NCI-H226 (cell line): ENCODE measurements at regions not wholly inside any gene's neighbourhood (a gene's known extent, or its start where the extent isn't known, plus 50 kb on each side); places are given as distances from the start of the nearest gene placed in this dataset.
A peak's percentile ranks its signal among the peaks of the same experiment; 100 is the strongest.
"Not testable (repeated sequence)": the region's sequence is repeated elsewhere in the genome, so short reads cannot be mapped to it uniquely, and the experiment has no call there.

Experiments used
- DNase-seq: peaks from one replicate; pipeline ENCODE4 v3.0.0-alpha.2; 2015

- no peak for DNase-seq
Measured at GRCh38 chrX:41005445-41005992, 79.7 kb upstream of the USP9X start.

DNA sequence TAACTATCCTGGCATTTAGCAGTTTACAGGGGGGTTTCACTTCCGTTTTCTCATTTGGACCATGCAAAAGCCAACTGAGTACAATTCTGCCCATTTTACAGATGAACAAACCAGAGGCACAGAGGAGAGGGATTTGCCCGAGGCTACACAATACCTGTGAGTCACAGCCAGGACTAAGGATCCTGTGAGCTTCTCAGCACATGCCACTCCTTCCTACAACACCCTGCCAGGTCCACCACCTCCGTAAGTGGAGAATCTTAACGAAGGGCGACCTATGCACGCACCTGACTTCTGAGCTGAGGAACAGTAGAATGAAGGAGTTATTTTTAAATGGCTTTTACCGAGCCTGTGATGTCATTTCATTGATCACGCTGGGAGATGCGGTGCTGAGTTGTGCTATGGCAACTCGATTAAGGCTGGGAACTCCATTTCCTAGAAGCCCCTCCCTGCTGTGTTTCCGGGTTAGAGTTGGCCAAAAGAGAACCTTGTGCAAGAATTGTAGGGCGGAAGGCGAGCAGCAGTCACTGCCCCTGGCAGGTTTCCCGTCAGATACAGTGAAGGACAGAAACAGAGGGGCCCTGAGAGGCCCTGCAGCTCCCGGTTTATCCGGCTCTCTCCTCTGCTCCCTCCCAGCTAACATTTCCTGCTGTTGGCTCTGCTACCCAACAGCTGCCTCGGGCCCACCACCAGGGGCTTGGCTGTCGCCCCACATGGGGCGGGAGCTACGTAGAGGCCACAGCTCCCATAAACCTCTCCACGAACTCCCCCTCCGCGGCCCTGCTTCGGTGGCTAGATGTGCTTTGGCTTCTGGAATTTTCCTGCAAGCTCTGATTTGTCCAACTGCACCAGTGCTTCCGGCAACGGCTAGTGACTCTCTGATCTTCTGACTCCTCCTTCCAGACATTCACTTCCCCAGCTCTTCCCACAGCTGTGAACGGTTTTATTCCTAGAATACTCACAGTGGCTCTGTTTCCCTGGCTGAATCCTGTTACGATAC is 75.1 kb upstream of the USP9X start:
- peak; percentile 77 for DNase-seq

- peak; percentile 33 for DNase-seq
Measured at GRCh38 chrX:41014776-41015360, 70.4 kb upstream of the USP9X start.

- DNase-seq: not testable (repeated sequence)
Measured at GRCh38 chrX:41017785-41018184, 67.5 kb upstream of the USP9X start.

DNA sequence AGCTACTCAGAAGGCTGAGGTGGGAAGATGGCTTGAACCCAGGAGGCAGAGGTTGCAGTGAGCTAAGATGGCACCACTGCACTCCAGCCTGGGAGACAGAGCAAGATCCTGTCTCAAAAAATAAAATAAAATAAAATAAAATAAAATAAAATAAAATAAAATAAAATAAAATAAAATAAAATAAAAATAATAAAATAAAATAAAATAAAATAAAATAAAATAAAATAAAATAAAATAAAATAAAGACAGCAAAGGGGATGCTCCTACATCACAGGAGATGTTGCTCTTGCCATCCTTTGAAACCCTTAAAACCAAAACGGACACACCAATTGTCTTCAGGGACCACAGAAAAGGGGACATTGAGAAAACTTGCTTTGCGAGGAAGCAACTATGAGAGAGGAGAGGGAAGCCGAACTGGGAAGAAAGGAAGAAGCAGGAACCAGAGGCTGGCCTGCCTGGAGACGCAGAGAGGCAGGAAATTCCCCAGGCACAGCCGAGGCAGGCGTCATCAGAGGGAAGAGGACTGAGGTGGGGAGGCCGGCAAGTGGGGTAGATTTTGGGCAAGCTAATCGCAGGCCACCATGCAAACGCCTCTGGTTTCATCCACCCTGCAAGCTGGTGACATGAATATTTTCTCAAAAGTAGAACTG is 66.7 kb upstream of the USP9X start:
- not testable (repeated sequence) for DNase-seq

DNA sequence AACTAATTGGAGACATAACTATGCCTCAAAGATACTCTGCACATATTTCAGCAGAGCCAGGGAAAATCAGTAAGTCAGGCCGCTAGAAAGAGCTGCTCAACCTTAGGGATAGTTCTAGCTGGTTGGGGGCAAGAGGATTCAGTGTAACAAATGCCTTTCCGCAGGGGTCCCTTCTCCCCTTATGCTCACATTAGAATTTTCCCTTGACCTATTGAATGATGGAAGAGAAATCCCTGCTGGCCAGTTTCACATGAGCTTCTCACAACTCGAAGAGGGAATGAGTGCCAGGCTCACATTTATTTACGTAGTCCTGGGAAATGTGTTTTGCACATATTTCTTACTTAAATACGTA is 66.2 kb upstream of the USP9X start:
- DNase-seq: no peak

GRCh38 chrX:41022566-41022965 is 62.7 kb upstream of the USP9X start:
- peak; percentile 49 for DNase-seq

GRCh38 chrX:41023098-41023497 is 62.1 kb upstream of the USP9X start:
- DNase-seq: no peak

GRCh38 chrX:41024335-41024734 is 60.9 kb upstream of the USP9X start:
- DNase-seq: not testable (repeated sequence)

DNA sequence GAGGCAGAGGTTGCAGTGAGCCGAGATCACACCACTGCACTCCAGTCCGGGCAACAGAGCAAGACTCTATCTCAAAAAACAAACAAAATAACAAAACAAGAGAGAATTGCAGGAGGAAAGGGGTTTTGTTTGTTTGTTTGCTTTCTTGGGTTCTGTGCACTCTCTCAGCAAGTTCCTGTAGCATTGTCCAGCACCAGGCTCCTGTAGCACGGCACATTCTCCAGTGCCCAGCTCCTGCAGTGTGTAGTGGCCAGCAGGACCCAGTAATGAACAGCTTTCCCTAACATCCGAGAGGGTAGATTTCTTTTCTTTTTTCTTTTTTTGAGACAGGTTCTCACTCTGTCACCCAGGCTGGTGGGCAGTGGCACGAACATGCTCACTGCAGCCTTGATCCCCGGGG is 60.5 kb upstream of the USP9X start:
- DNase-seq: no peak

- no peak for DNase-seq
Measured at GRCh38 chrX:41025926-41026701, 59.1 kb upstream of the USP9X start.

DNA sequence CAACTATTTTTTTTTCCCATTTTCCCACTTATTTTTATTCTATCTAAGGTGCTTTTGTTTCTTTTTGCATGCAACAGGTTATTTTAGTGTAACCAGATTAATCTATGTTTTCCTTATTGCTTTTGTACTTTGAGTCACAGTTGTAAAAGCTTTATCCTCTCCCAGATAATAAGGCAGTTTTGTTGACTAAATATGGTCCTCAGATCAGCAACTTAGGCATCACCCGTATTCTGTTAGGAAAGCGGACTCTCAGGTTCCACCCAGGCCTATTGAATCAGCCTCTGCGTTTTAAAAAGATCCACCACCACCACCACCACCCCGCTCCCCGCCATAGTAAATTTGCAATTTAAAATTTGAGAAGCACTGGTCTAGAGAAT is 58.6 kb upstream of the USP9X start:
- DNase-seq: no peak

GRCh38 chrX:41029332-41029731 is 55.9 kb upstream of the USP9X start:
- no peak for DNase-seq

GRCh38 chrX:41031256-41031967 is 53.8 kb upstream of the USP9X start:
- no peak for DNase-seq

DNA sequence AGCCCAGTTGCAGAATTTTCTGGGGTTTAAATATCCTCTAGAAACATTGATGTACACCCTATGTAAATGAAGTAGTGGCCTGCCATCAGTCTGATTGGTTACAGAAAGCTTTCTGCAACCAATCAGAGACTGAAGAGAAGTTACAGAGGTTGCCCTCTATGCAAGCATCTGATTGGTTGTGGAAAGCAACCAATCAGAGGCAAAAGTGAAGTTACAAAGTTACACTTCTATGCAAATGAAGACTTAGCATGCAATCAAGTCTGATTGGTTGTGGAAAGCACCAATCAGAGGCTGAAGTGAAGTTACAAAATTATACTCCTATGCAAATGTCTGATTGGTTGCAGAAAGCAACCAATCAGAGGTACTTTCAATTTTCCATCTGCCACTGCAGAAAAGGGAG is 51.9 kb upstream of the USP9X start:
- peak; percentile 17 for DNase-seq

- DNase-seq: not testable (repeated sequence)
Measured at GRCh38 chrX:41034902-41035301, 50.3 kb upstream of the USP9X start.
